ENCODE measurements at regions not wholly inside any gene's neighbourhood (a gene's known extent, or its start where the extent isn't known, plus 50 kb on each side); places are given as distances from the start of the nearest gene placed in this dataset.

DNA sequence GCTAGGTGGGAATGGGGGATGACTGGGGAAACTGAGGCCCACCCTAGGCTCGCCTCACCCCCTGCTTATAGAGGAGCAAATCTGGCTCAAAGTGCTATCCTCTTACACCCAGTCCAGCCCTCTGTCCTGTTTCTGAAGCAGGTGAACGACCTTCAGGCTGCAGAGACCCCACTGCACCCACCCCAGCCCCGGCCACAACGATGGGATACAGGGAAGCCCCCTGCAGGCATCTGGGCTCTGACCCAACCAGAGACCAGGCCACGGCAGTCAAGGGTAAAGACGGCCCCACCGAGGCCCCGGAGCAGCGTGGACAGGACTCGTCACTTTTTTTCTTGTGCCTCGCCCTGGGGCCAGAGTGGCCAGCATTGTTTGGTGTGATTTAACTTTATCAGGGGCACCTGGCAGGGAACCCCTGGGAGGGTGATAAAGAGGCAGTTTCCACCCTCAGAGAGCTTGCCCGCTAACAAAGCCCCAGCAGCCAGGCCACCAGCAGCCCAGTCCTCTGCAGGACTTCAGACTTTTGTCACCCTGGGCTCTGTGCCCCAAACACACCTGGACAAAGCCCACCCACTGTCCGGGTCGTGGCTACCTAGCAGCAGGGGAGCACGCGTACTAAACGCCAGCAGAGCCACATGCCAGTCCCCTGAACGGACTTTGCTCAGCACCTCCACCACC, 612.6 kb downstream of the TBC1D22A start:
- no peak for DNase-seq

DNA sequence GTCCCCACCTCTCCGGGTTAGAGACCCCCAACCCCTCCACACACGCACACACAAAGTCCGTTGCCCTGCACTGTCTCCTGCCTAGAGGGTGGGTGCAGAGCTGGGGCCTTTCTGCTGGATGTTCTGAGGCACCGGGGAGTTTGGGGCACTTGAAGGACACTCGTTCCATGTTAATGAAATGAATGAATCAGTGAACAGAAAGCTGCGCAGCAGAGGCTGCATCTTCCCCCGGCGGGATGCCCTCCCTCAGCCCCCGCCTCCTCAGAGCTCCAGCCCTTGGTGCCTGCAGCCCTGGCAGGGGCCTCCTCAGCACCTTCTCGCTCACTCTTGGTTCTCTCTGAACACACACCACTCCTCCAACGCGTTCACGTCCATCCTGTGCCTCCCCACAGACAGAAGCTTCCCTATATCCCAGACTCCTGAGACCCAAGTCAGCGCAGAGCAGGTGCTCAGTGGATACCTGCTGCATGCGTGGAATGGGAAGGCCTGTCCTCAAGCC, 611.9 kb downstream of the TBC1D22A start:
- no peak for DNase-seq

DNA sequence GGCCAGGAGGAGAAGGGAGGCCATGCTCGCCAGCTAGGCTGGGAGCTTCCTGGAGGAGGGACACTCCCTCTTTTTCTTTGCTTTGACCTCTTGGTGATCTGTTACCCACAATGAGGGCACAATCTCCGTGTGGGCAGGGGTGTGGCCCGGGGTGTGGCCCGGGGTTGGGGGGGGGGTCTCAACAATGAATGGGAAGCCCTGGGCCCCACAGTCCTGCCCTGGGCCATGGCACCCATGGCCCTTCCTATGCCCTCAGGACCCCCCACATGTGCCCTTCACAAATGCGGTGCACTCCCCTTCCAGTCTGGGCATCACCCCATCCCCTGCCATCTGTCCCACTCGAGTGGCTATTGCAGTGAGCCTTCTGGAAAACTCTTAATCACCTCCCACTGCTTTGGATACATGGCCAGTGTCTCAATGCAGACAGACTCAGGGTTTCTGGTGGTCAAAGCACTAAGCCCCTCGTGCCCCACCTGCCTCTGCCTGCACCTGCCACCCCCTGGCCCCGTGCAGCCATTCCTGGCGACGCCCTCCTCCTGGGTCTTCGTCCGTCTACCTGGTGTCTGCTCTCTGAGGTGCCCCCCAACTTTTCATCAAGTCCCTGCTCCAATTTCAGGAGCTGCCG, 611.3 kb downstream of the TBC1D22A start:
- DNase-seq: no peak

DNA sequence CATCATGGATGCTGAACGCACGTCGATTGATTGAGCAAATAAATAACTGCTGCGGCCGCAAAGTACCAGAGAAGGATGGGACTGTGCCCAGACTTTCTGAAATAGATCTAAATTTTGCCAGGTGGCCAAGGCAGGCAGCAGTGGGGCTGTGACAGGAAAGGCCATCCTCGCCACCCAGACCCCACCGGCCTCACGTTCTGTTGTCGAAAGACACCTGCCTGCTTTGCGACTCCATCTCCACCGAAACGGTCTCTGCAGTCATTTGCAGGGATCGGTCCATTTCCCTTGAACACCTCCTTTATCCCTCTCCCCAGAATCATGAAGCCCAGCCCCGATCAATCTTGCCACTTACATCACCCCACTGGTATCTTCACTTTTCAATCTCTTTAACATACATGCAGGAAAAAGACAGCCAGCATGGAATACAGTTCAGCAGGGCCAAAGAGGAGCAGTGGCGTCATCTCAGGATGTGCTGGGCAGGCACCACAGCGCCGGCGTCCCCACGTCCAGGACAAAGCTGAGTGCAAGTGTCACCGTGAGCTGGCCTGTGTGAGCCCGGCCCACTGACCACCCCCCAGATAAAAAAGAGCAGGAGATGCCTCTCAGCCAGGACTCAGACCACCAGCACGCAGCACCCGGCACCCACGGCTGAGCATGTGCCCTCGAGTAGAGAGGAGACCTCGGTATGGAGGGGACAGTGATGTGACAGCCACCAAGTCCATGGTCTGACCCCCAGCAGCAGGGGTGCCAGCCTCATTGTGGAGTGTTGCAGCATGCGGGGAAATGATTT, 610.3 kb downstream of the TBC1D22A start:
- no peak for DNase-seq

DNA sequence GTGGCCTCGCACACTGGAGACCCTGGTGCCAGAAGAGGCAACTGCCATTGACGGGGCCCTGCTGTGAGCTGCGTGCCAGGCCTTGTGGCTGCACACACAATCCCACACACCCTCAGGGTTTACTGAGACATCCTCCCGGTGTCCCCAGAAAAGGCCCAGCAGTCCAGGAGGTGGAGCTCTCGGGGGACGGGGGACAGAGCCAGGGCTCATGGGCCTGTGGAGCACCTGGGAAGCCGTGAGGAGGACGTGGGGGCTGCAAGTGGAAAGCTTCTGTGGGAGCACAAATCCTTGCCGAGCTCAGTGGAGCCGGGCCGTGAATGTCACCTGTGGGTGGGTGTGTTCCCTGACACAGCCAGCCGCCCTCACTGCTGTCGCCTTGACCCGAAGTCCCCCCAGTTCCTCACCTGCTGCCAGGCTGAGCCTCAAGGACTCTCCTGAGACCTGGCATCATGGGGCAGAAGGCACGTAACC, 609.7 kb downstream of the TBC1D22A start:
- no peak for DNase-seq

DNA sequence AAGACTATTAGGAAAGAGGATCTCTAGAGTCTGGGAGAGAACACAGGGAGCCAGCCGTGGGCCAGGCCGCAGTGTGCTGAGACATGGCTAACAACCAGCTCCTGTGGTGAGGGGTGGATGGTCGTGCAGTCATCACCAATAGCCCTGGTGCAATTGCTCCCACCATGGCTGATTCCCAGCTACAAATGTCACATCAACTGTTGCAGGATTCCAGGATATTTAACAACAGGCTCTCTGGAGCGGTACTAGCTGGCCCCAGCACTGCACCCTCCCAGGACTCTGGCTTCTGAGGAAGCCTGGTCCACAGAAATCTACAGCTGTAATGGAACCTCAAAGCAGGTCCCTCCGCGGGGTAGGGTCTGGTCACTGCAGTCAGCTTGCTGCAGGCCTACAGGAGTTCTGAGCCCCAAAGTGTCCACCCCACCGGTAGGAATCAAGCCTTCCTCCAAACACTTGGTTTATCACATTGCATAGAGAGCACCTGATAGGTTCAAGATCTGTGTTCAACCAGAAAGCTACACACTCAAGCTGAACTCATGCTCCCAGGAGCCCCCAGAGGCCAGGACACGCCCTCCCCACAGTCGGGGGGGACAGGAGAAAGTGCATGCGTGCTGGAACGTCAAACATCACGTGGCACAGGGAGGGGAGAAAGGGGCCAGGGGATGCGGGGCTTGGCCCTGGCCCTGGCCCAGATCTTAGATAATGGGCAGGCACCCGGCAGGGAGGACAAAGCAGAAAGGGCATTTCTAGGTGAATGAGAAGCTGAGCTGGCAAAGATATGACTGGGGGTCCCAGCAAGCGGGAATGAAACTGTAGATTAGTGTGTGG, 609.0 kb downstream of the TBC1D22A start:
- no peak for DNase-seq

DNA sequence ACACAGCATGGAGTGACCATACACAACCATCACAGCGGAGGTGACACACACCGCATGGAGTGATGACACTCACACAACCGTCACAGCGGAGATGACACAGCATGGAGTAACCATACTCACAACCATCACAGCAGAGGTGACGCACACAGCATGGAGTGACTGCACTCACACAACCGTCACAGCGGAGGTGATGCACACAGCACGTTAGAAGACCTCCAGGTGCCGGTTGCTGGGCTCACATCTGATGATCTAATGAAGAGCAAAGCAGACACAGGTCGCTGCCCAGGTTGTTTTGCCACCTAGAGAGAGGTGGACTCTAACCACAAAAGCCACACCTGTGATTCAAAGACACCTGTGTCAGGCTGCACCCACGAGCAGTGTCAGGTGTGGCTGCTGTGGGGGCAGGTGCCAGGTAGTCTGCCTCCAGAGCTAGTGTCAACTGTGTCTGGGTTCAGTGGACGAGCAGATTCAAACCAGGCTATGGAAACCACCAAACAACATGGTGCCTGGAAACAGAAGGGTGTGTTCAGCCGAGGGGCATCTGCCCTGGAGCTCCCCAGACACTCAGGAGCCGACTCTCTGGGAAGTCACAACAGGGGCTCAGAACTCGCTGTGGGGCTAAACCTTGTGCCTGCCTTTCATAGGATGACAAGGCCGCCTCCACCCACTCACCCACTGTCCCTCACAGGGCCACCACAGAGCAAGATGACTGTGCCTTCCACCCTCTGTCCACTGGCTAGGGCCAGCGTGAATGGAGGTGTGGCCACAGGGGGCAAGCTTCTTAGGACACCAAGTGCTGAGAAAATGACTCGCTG, 608.2 kb downstream of the TBC1D22A start:
- no peak for DNase-seq

DNA sequence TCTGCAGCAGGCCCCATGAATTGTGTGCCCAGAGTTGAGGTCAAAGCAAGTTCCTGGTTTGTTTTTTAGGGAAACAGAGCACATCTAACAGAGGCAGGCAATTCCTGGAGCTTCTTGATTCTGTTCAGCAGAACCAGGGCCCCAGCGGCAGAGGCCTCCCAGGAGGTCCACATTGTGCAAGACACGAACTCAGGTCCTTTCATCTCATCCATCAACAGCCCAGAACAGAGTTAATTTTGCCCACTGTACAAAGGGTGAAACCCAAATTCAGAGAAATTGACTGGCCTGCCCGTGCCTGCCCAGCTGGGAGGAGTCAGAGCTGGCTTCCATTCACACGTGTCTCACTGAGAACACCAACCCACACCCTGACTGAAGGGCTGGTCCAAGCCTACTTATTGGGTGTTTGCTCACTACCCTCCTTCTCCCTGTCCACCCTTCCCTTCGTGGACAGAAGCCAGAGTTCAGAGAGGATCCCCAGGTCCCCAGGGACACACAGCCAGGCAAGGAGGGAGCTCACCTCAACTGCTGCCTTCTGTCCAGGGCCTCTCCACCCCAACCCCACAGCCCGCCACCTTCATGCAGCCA, 607.1 kb downstream of the TBC1D22A start:
- no peak for DNase-seq

DNA sequence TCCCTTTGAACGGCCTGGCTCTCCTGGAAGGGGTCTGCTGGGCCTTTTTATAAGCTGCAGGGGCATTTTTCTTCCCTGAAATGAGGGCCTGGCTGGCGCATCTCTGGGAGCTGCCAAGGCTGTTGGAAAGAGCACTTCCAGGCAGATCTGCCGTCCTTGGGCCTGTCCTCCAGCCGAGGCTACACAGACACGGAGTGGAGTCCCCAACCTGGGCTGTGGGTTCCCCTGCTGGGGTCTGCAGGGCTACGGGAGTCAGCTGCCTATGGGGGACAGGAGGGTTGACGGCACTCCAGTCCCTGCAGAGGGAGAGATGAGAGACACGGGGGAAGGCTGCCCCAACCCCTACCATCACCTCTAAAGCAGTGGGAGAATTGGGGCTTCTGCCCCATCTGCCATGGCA, 606.6 kb downstream of the TBC1D22A start:
- no peak for DNase-seq

DNA sequence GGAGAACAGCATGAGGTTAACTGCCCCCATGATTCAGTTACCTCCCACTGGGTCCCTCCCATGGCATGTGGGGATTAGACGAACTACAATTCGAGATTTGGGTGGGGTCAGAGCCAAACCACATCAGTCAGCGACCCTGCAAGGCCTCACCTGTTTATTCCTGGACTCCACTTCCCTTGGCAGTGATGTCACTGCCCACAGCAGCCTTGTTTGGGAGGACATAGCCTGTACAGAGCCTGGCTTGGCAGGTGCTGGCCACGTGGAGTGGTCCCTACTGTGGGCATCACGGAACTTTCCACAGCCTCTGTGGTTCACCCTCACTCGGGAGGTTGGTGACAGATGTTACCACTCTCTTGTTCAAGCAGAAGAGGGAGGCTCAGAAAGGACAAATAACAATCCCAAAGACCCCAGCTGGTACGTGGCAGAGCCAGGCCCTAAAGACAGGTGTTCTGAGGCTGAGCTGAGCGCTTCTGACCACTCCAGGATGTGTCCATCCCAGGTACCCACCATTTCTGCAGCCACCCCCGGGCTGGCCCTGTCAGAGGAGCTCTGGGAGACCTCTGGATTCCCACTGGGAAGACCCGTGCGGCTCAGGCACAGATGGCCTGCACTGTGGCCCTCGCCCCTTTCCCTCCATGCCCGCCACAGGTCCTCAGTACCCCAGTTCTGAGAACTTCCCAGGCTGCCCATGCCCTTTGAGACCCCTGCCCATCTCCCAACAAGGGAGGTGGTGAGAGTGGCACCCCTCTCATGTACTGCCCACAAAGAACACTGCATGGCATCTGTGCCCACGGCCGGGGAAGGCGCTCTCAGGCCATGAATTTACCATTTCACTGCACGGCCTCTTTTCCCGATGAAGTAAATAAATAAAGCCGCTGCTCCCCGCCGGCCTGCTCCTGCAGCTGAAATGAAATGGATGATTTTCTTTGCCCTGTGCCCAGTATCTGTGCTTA, 605.8 kb downstream of the TBC1D22A start:
- no peak for DNase-seq

DNA sequence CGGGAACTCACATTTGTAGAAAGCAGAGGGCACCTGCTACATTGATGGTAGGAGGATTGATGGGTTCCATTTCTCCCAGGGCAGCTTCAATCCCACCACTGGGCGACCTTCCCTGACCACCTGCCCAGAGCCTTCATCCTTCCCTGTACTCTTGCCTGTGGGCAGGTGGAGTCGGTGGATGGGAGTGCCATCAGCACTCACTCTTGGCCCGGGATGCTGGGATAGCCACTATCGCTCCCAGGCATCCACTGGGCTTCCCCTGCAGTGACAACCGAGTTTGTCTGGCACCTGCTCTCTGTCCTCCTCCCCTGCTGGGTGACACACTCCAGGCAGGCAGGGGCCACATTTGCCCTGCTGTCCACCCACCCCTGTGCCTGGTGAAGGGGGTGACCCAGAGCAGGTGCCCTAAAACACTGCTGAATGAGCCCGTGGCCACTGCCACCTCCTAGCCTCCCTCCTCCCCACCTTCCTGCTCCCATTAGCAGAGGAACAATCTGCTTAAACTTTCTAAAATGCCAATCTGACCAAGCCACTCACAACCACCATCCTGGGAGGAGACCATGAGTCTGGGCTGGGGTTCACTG, 604.7 kb downstream of the TBC1D22A start:
- no peak for DNase-seq

DNA sequence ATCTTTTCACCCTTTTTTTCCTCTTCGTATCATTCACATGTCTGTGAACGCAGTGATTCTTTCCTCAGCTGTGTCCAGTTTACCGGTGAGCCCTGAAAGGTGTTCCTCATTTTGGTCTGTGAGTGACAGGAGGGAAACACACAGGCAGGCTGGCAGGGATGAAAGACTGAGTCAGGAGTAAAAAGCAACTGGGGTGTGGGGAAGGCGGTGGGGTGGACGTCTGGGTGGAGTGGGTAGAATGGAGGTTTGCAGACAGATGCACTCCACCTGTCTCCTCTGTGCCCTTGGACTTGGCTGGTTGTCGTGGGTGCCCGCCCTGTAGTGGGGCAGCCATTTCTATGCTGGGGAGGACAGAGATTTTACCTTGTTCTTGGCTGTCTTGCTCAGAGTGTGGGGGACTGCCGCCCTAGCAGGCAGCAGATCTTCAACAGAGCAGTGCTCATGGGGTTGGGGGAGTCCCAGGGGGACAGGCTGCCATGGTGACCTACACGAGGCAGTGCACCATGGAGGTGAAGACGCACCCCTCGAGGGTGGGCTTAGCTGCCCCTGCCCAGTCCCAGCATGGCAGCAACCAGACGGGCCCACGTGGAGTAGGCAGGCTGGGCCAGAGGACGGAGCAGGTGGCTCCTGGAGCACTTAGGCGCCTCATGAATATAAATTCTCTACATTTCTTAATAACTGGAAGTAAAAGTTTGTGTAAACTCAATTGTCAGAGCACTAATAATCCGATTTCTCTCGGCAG, 603.7 kb downstream of the TBC1D22A start:
- no peak for DNase-seq

DNA sequence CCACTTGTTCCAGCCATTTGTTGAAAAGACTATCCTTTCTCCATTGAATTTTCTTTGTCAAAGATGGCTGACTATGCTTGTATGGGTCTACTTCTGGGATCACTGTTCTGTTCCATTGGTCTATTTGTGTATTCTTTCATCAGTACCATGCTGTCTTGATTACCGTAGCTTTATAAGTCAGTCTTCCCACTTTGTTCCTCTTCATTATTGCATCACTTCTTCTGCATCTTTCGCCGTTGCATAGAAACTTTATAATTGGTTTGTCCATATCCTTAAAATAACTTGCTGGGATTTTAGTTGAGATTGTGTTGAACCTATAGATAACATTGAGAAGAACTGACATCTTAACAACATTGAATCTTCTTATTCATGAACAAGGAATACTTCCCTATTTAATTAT, 598.8 kb downstream of the TBC1D22A start:
- DNase-seq: no peak

DNA sequence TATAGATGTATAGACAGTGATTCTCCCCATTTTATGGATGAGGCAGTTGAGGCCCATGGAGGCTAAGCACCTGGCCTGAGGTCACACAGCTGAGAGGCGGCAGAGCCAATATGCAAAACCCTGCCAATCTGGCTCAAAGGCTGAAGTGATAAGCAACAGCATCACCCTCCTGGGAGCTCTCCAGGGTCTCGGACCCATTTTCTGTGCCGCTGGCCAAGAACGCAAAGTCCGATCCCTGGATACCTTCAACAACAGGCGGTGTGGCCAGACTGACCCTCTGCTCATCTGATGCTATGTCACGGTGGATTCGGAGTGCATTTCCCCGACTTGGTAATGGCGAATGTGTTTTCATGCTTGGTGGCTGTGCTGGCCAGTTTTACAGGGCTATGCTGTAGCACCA, 595.0 kb downstream of the TBC1D22A start:
- no peak for DNase-seq

DNA sequence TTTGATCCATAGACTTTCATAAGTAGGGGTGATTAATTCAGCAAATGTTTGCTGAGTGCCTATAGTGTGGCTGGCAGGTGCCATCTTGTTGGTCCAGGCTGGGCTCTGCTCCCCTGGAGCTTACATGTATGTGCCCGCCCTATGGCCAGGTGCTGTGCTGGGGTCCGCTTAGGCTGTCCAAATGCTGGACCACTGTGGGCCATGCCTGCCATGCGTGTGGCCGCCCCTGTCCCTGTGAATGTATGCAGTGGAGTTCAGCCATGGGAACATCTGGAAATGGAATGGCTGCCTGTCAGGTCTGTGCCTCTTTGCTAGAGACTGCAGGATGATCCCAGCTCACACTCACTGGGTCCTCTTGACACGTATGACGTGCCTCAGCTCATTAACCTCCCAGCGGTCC, 594.6 kb downstream of the TBC1D22A start:
- DNase-seq: no peak

DNA sequence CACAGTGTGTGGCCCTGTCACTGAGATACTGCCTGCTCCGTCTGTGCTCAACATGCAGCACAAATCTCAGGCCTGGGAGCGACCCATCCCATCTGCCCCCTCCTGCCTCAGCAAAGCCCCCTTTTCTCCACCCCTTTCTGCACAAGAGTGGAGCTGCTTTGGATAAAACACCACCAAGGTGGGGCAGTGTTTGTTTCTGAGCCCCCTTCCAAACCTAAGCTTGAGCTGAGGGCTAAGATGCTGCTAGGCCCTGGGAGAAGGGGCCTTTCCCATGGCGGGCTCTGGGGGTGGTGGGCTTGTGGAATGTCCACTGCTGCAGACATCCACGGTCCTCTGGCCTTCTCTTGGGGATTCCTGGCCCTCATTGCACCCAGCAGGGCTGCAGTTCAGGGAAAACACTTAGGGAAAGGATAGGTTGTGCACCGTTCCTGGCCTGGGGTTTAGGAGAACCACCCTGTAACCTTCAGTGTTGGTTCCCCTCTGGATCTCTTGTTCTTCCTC, 594.1 kb downstream of the TBC1D22A start:
- DNase-seq: no peak

DNA sequence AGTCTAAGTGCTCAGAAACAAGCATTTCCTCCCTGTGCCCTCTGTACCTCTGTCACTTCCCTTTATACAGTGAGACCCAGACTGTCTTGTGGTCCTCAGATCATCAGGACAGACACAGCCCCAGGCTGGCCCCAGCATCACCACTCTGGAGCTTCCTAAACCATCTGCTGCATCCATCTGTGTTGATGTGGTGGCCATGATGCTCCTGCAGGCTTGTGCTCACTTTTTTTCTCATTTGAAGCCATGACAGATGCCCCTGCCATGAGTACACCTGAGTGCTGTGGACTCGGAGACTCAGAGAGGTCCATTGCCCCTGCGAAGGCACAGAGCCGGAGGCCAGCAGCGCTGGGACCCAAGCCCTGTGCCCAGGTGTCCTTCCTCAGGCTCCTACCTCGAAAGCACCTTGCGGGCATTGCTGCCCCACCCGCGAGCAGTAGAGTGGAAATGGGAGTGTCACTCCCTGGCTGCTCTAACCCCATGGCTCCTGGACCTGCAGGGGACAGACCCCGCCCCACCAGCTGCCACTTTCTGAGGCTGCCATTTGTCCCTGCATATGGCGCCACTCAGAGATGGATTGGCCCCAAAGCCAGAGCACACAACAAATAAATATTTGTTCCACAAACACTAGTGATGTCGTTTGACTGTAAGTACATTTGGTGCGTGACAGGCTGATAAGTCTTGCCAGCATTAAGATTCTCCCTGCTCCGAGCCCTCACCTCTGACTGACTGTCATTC, 593.5 kb downstream of the TBC1D22A start:
- no peak for DNase-seq

DNA sequence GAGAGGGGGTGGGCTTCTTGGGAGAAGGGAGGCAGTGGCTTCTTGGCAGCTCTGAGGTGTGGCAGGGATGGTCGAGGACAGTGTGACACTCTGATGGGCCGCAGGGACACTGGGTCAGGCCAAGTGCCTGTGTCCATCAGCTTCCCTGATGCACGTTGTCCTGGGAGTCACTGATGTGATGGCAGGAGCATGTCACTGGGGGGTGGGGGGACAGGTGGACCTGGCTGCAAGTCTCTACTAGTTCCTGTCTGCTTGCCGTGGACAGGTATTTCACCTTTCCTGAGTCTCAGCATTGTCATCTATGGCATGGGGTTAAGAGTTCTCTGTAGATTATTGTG, 592.9 kb downstream of the TBC1D22A start:
- no peak for DNase-seq
